GM23248 (cell line): ENCODE measurements at regions not wholly inside any gene's neighbourhood (a gene's known extent, or its start where the extent isn't known, plus 50 kb on each side); places are given as distances from the start of the nearest gene placed in this dataset.

ENCODE experiments used
- EZH2 ChIP-seq: fragments of 200-600 bp; sonication (generic); IDR thresholded peaks from 2 replicates; pipeline ENCODE4 v1.6.1; 2018; ENCODE audit warnings: antibody characterized with exemption, mild to moderate bottlenecking; ENCODE audit not compliant: insufficient read depth, poor library complexity, severe bottlenecking
- EZH2phosphoT487 ChIP-seq: fragments of 200-600 bp; sonication (generic); IDR thresholded peaks from 2 replicates; pipeline ENCODE4 v1.6.1; 2018; ENCODE audit warnings: antibody characterized with exemption, moderate library complexity, mild to moderate bottlenecking, low read depth; ENCODE audit not compliant: insufficient read depth

DNA sequence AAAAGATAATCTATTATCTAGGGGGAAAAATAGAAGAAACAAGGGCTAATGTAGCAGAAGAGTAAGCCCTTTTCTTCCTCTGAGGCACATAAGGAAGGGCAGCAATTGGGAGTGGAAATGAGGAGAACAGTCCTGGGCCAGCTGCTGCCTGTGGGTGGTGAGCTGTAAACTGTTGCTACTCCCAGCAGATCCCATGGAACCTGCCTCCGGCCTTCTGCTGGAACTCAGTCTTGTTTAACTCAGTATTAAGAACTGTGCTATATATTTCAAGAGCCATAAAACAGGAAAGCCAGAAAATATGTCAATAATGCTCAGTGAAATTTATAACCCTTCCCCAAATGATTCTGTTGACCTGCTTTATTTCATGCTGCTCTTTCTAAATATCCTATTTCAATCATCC is 464.2 kb downstream of the COL12A1 start:
- TF ChIP-seq EZH2phosphoT487 (no peak), EZH2 (no peak)
